Uterus (tissue), 3 donors: ENCODE measurements at regions not wholly inside any gene's neighbourhood (a gene's known extent, or its start where the extent isn't known, plus 50 kb on each side); places are given as distances from the start of the nearest gene placed in this dataset.

Experiments used
- DNase-seq, 2 donors: peaks; one replicate each; pipeline ENCODE4 v3.0.0-alpha.2; 2019 to 2020
- H3K27ac ChIP-seq, 2 donors: fragments of 200-600 bp; sonication (generic); 1 replicate in 1 of 2; 2 replicates in 1 of 2; pipeline ENCODE4 v1.5.1; 2016 to 2018
- H3K27me3 ChIP-seq, 2 donors: fragments of 200-600 bp; sonication (generic); one replicate each; pipeline ENCODE4 v1.5.1; 2018 to 2019; ENCODE audit warnings: control low read depth in 1 of 2
- H3K36me3 ChIP-seq, 2 donors: fragments of 200-600 bp; sonication (generic); one replicate each; pipeline ENCODE4 v1.5.1; 2019; ENCODE audit warnings: control low read depth in 1 of 2
- H3K4me1 ChIP-seq, 2 donors: fragments of 200-600 bp; sonication (generic); one replicate each; pipeline ENCODE4 v1.5.1; 2018 to 2019; ENCODE audit warnings: control low read depth in 1 of 2
- H3K4me3 ChIP-seq, 2 donors: fragments of 200-600 bp; sonication (generic); 1 replicate in 1 of 2; 2 replicates in 1 of 2; pipeline ENCODE4 v1.5.1; 2018 to 2019; ENCODE audit warnings: mild to moderate bottlenecking in 1 of 2
- H3K9me3 ChIP-seq, 2 donors: fragments of 200-600 bp; sonication (generic); one replicate each; pipeline ENCODE4 v1.5.1; 2019; ENCODE audit warnings: control low read depth in 1 of 2
- POLR2A ChIP-seq, 2 donors: fragments of 450-650 bp; IDR thresholded peaks; one replicate each; pipeline ENCODE4 v1.6.1; 2016; ENCODE audit warnings: antibody characterized with exemption in 2 of 2, mild to moderate bottlenecking in 1 of 2, moderate library complexity in 1 of 2
- intact Hi-C: fragments of 100-400 bp; cut with DNase I; formaldehyde crosslinking; loops from one replicate; pipeline ENCODE4 v1.15.1; 2023; ENCODE audit warnings: low total_unique reads
- TF ChIP-seq, protein P1 (sequence below), 4 experiments: fragments of 200-600 bp in 2 of 4; fragments of 450-650 bp in 2 of 4; sonication (generic) in 2 of 4; IDR thresholded peaks; one replicate each; pipeline ENCODE4 v1.5.1; 2016 to 2019; ENCODE audit warnings: antibody characterized with exemption in 4 of 4, mild to moderate bottlenecking in 2 of 4, moderate library complexity in 1 of 4
- donor health status: DM: yes; HTN: yes; CAD: no.

DNA sequence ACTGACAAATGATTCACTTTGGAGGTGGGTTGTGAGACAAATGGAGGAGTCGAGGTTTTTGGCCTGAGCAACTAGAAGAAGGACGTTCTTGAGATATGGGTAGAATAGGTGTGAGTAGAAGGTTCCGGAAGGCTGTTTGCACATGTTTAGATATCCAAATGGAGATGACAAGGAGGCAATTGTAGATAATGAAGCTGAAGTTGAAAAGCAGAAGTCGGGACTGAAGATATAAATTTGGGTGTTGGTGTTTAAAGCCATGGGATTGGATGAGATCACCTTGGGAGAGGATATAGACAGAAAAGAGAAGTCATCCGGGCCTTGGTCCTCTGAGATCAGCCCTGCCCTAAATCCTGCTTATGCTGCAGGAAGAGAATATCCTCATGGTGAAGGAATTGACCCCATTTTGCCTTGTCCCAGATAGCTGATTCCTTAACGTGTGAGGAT, 75.5 kb upstream of the CD44 start:
- Histone ChIP-seq H3K27me3 (no peaks in the 10 kb centered on the region), H3K9me3 (no peaks in the 10 kb centered on the region), H3K36me3 (no peaks in the 10 kb centered on the region), H3K4me1 (peaks cover 6 to 11% of the 10 kb centered on the region in 2 donors), H3K27ac (peak overlapping the region; percentile 85 to 96), H3K4me3 (no peak overlapping the region)
- TF ChIP-seq, protein P1, sequence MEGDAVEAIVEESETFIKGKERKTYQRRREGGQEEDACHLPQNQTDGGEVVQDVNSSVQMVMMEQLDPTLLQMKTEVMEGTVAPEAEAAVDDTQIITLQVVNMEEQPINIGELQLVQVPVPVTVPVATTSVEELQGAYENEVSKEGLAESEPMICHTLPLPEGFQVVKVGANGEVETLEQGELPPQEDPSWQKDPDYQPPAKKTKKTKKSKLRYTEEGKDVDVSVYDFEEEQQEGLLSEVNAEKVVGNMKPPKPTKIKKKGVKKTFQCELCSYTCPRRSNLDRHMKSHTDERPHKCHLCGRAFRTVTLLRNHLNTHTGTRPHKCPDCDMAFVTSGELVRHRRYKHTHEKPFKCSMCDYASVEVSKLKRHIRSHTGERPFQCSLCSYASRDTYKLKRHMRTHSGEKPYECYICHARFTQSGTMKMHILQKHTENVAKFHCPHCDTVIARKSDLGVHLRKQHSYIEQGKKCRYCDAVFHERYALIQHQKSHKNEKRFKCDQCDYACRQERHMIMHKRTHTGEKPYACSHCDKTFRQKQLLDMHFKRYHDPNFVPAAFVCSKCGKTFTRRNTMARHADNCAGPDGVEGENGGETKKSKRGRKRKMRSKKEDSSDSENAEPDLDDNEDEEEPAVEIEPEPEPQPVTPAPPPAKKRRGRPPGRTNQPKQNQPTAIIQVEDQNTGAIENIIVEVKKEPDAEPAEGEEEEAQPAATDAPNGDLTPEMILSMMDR (IDR thresholded peaks at IDR 0.05): no peak
- TF ChIP-seq POLR2A (IDR thresholded peaks at IDR 0.05): no peak
- no peak for DNase-seq
- intact Hi-C loops: no loop called here

DNA sequence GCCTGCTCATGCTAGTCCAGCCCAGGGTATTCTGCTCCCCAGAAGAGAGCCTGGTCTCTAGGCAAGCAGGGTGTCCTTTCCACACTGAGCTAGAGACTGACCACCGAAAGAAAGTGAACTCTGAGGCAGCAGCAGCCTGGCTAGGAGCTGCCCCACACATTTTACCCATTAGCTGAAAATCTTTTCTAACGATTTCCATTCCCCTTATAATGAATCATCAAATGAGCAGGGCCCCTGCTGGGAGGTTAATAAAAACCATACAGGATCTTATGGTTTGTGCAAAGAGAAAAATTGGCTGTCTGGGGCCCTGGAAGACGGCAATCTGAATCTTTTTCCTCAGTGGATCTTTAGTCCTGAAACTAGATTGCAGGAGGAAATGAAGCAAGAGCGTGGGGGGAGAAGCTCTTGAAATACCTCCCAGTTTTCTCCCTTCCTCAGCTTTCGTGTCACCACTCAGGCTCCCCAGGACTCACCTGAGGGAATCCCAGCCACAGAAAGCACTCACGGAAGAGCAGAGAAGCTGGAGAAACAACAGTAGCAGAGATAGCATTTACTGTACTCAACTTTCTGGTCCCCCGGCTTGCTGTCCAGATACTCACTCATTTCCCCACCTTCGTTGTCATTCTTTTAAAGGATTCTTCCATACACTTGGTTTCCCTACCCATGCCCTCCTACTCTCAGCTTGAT, 74.7 kb upstream of the CD44 start:
- Histone ChIP-seq H3K9me3 (no peaks in the 10 kb centered on the region), H3K36me3 (no peaks in the 10 kb centered on the region), H3K4me3 (no peak overlapping the region), H3K27me3 (no peaks in the 10 kb centered on the region), H3K27ac (peak overlapping the region; percentile 85 to 96), H3K4me1 (peaks cover 6 to 11% of the 10 kb centered on the region in 2 donors)
- TF ChIP-seq, protein P1 (IDR thresholded peaks at IDR 0.05): no peak
- no peak for TF ChIP-seq POLR2A (IDR thresholded peaks at IDR 0.05)
- intact Hi-C loops: no loop called here
- no peak for DNase-seq

DNA sequence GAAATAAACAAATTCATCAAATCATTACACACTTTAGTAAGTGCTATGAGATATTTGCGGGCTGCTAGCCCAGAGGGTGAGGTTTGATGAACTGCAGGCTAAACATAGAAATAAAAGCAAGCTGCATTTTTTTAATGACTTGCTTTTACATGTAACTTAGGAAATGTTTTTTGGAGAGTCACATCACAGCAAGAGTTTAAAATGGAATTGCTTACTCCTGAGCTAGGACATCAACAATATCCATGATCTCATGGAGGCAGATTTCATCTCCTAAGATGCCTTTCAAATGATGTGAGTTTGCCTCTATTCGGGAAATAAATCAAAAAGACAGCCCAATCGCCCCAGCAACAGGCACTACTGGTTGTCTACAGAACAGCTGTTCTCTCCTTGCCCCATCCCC, 73.4 kb upstream of the CD44 start:
- no peaks in the 10 kb centered on the region for H3K9me3 ChIP-seq
- H3K27me3 ChIP-seq: no peaks in the 10 kb centered on the region
- H3K4me3 ChIP-seq: no peak overlapping the region
- no peaks in the 10 kb centered on the region for H3K36me3 ChIP-seq
- TF ChIP-seq, protein P1 (IDR thresholded peaks at IDR 0.05): no peak
- no peak for TF ChIP-seq POLR2A (IDR thresholded peaks at IDR 0.05)
- intact Hi-C loops: no loop called here
- peak overlapping the region; percentile 85 to 96 for H3K27ac ChIP-seq
- peak; percentile 61 to 79 for DNase-seq
- peaks cover 6 to 11% of the 10 kb centered on the region in 2 donors for H3K4me1 ChIP-seq

DNA sequence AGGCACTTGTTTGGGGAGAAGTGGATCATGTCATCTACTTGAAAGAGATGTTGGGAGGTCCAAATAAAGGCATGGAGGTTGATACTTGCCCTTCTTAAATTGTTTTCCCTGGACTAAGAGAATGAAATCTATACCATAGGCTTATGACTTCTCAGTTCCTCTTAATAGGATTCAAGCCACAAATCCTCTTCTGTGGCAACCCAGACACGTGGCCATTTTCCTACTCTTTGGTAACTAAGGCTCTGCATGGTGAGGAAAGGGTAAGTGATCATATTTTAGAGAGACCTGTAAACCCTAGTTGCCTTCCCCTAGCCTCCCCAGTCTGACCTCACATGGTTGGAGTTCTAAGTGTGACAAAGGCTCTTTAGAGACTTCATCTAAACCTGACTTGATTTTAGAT, 72.9 kb upstream of the CD44 start:
- Histone ChIP-seq H3K27me3 (no peaks in the 10 kb centered on the region), H3K36me3 (no peaks in the 10 kb centered on the region), H3K4me3 (no peak overlapping the region), H3K27ac (peak overlapping the region; percentile 85 to 96), H3K9me3 (no peaks in the 10 kb centered on the region), H3K4me1 (peaks cover 6 to 11% of the 10 kb centered on the region in 2 donors)
- intact Hi-C loops: no loop called here
- no peak for DNase-seq
- TF ChIP-seq, protein P1 (IDR thresholded peaks at IDR 0.05): no peak
- TF ChIP-seq POLR2A (IDR thresholded peaks at IDR 0.05): no peak

DNA sequence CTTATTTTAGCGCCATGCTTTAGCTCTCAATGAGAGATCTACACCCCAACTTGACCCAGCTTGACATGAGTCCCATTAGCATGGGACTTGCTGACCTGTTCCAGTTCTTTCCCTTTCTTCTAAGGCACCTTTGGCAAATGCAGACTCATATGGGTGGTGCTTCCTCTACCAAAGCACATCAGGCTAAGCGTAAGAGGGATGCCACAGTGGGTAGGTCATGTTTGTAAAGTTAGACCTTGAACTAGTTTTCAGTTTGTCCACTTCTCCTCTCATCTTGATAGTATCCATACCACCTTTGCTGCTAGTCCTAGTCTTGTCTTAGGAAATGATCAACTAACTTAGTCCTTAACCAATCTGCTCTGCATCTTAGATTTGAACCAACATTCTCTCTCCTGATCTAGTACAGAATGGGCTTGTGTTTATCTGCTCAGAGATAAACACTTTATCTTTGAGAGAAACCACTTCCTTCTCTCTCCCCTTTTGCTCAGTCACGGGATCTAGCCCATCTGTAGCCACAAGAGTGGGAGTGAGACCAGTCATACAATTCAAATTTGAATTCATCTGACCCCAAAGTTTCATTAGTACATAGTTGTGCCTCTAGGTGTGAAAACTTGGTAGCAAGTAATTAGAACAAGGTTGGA, 72.1 kb upstream of the CD44 start:
- no peak overlapping the region for H3K4me3 ChIP-seq
- intact Hi-C loops: no loop called here
- no peaks in the 10 kb centered on the region for H3K9me3 ChIP-seq
- peak overlapping the region; percentile 85 to 96 for H3K27ac ChIP-seq
- no peak for TF ChIP-seq POLR2A (IDR thresholded peaks at IDR 0.05)
- TF ChIP-seq, protein P1 (IDR thresholded peaks at IDR 0.05): no peak
- DNase-seq: no peak
- H3K27me3 ChIP-seq: no peaks in the 10 kb centered on the region
- H3K4me1 ChIP-seq: peaks cover 6 to 11% of the 10 kb centered on the region in 2 donors
- no peaks in the 10 kb centered on the region for H3K36me3 ChIP-seq
